Esophagus (tissue), 2 donors: ENCODE measurements at regions not wholly inside any gene's neighbourhood (a gene's known extent, or its start where the extent isn't known, plus 50 kb on each side); places are given as distances from the start of the nearest gene placed in this dataset.

Experiments used
- H3K27ac ChIP-seq, 2 donors: one replicate each; pipeline ENCODE4 v1.5.1; 2013; ENCODE audit warnings: low read depth in 2 of 2, mild to moderate bottlenecking in 2 of 2, inconsistent platforms in 1 of 2, low read length in 1 of 2, moderate library complexity in 1 of 2
- H3K27me3 ChIP-seq, 2 donors: one replicate each; pipeline ENCODE4 v1.6.1; 2013; ENCODE audit warnings: low read length in 2 of 2, control low read depth in 1 of 2, mild to moderate bottlenecking in 1 of 2; ENCODE audit not compliant: insufficient read depth in 2 of 2, control insufficient read depth in 1 of 2
- H3K36me3 ChIP-seq, 2 donors: one replicate each; pipeline ENCODE4 v1.6.1; 2013; ENCODE audit warnings: low read length in 1 of 2; ENCODE audit not compliant: control insufficient read depth in 2 of 2, insufficient read depth in 2 of 2
- H3K4me1 ChIP-seq, 2 donors: one replicate each; pipeline ENCODE4 v1.6.1; 2013; ENCODE audit warnings: low read length in 1 of 2; ENCODE audit not compliant: control insufficient read depth in 2 of 2, insufficient read depth in 2 of 2
- H3K4me3 ChIP-seq, 2 donors: one replicate each; pipeline ENCODE4 v1.5.1; 2013; ENCODE audit warnings: low read length in 2 of 2, mild to moderate bottlenecking in 2 of 2, low read depth in 1 of 2, moderate library complexity in 1 of 2
- H3K9me3 ChIP-seq, 2 donors: one replicate each; pipeline ENCODE4 v1.6.1; 2013; ENCODE audit warnings: mild to moderate bottlenecking in 2 of 2, low read depth in 1 of 2, low read length in 1 of 2, moderate library complexity in 1 of 2; ENCODE audit not compliant: control insufficient read depth in 2 of 2, insufficient read depth in 1 of 2
- WGBS, 2 donors: extraction: QIAGEN DNeasy Blood & Tissue Kit; methylation state at CpG; one replicate each; pipeline ENCODE4 v1.1.7; 2013; 5-methylcytosine and 5-hydroxymethylcytosine counted together
- donor health status: healthy with polysubstance abuse.
- donor health status: Bipolar disorder and iron deficiency.

DNA sequence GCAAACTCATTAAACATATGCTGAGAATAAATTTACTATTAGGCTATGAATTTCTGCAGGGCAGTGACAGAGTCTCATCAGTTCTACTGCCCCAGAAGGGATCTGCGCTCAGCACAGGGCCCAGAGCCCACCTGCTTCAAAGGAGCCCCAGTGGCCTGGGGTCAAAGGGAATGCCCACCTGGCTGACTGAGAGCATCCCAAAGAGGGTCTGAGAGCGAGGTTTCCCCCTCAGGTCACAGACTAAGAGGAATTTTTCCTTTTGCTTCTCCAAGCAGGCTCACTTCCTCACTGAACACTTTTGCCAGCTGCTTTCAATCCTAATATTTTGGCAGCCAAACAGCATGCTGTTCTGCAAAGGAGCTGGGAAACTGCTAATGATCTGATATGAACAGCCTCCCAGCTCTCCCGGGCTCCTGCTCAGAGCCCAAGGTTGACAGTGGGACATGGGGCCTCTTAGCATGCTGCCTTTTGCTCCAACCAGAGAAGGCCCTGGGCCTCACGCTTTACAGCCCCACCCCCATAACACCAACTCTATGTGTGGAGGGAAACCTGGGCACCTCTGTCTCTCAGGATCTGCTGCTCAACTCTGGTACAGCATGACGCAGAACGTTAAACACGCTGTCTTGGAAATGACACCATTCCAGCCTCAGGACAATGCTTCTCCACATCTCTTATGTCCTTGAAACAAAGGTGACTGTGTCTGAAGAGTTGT is 70.7 kb upstream of the SYT6 start:
- no peak overlapping the region for H3K4me3 ChIP-seq
- H3K27ac ChIP-seq = no peak overlapping the region
- H3K9me3 ChIP-seq = no peaks in the 10 kb centered on the region
- no peaks in the 10 kb centered on the region for H3K4me1 ChIP-seq
- H3K36me3 ChIP-seq = no peaks in the 10 kb centered on the region
- 69 to 71% methylated on average over 7 of the region's 7 CpGs for WGBS, 2 donors
- H3K27me3 ChIP-seq = no peaks in the 10 kb centered on the region

DNA sequence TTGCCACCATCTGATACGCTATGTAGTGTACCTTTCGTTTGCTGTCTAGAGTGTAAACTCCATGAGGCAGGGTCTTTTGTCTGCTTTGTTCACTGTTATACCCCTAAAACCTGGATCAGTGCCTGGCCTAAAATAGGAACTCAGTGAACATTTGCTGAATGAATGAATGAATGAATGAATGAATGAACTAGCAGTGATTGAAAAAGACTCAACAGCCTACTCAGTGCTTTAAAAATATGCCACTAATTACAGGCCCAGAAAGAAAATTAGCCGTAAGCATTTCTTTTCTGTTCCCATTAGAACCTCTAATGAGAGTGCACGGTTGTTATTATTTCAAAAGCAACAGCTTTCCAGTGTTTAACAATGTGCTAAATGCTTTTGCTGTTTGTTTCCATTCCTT is 69.3 kb upstream of the SYT6 start:
- WGBS, 2 donors = 80 to 88% methylated on average over 4 of the region's 4 CpGs
- H3K9me3 ChIP-seq = no peaks in the 10 kb centered on the region

DNA sequence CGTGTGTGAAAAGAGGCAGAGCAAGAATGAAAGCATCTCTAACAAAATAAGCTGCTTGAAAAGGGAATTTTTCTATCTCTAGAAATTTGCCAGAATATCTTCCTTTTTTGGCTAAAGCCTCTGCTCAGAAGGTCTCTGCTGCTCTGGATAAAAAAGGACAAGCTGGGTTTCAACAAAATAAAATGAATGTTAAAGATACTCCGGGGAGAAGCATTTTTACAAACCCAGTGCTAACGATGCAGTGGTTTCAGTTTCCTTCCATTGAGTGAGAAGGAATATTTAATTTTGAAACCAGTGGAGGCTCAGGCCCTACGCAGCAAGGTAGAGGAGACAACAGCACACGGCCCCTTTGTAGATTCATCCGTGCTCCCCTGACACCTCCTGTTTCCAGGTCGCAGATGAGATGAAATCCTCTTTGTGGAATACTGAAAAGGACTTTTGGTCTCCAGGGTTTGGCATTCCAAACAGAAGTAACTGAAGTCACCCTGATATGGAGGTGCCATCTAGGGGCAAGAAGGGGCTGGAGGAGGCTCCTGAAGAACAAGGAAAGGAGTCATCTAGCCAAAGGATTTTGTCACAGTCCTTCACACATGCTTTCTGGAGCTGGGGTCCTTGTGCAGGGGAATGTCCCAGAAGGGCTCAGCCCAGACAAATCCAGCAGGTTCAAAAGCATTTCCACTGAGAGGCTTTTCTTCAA is 65.7 kb upstream of the SYT6 start:
- Histone ChIP-seq H3K9me3 (no peaks in the 10 kb centered on the region), H3K27ac (no peak overlapping the region), H3K36me3 (no peaks in the 10 kb centered on the region), H3K4me1 (peaks cover 0 to 3% of the 10 kb centered on the region in 2 donors), H3K27me3 (no peaks in the 10 kb centered on the region), H3K4me3 (no peak overlapping the region)
- 42 to 53% methylated on average over 7 of the region's 7 CpGs for WGBS, 2 donors

More for the DNA sequence above, 69.3 kb upstream of the SYT6 start:
- H3K36me3 ChIP-seq = no peaks in the 10 kb centered on the region
- H3K27me3 ChIP-seq = no peaks in the 10 kb centered on the region
- H3K4me3 ChIP-seq = no peak overlapping the region
- H3K4me1 ChIP-seq = peaks cover 0 to 3% of the 10 kb centered on the region in 2 donors
- H3K27ac ChIP-seq = no peak overlapping the region

DNA sequence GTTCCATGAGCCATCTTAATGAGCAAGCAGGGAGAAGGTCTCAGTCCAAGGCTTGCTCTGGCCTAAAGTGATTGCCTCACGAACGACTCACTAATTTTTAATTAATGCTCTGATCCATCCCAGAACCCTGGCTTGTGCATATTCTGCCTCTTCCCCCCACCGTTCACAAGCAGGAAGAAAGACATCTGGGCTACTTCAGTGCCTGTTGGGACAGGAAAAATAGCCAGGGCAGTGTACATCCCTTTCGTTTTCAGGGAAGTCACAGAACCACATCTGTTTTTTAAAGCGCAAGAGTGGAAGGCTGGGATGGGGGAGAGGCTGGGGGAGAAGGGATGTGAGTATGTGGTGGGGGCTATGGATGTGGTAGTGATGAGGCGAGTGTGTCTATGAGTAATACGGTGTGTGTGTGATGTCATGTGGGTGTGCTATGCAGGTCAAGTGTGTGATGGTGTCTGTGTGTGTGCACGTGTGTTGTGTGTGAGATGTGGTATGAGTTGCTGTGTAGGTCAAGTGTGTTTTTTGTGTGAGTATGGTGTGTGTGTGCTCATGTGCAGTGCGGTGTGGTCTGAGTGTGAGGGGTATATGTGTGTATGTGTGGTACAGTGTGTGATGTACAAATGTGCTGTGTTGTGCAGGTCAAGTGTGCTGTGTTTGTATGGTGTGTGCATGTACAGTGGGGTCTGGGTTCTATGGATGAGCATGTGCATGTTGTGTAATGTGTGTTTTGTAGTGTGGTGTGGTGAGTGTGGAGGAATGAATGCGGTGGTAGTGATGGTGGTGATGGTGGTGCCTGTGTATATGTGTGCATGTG is 64.9 kb upstream of the SYT6 start:
- 69 to 73% methylated on average over 10 of the region's 10 CpGs for WGBS, 2 donors
- no peak overlapping the region for H3K27ac ChIP-seq

DNA sequence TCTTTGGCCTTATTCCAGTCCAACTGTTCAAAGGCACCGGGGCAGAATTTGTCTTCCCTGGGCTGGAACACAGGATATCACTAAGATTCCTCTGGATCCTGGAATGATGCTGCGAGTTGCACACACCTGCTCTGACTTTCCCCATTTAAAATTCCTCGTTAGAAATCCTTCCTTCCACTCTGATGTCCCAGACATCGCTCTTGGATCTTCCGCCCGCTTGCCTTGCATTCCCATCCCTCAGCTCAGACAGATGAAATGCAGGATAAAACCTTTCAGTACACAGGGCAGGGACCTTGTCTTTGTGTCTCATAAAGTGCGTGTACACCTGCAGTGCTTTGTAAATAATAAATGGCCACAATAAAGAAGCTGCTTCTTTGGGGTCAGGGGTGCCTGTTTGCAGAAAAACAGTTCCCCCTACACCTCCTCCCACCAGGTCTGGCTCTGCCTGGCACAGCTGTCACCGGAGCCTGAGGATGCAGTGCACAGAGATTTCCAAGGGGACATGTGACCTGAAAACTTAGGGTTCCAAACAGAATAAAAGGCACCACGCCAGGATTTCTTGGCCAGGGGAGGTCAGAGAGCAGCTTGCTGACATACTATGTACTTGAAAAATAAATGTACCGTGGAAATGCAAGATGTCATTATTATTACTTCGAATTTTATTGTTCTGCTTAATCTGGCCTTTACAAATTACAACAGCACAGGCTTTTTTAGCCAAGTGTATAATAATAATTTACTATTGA is 62.9 kb upstream of the SYT6 start:
- Histone ChIP-seq H3K9me3 (no peaks in the 10 kb centered on the region), H3K36me3 (no peaks in the 10 kb centered on the region), H3K27me3 (no peaks in the 10 kb centered on the region), H3K4me3 (no peak overlapping the region), H3K4me1 (peaks cover 0 to 3% of the 10 kb centered on the region in 2 donors), H3K27ac (no peak overlapping the region)
- WGBS, 2 donors = 60 to 67% methylated on average over 11 of the region's 11 CpGs

More for the DNA sequence above, 64.9 kb upstream of the SYT6 start:
- Histone ChIP-seq H3K36me3 (no peaks in the 10 kb centered on the region), H3K27me3 (no peaks in the 10 kb centered on the region), H3K4me1 (peaks cover 0 to 3% of the 10 kb centered on the region in 2 donors), H3K9me3 (no peaks in the 10 kb centered on the region), H3K4me3 (no peak overlapping the region)

DNA sequence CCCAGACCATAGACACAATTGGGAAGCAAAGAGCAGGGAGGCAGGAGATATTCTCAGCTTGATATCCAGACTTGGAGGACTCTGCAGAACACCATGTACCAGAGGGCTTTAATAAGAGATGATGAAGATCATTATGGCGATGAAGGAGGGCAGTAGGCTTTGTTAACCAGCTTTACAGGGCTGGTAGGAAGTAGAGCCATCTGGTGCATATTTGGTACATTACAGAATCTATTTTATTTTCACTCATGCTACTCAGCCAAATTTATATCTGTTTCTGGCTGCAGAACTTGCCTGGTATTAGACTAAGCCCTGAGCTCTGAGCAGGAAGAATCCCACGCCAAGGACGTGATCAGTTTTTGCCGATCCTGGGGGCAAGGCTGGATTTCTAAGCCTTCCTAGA is 61.8 kb upstream of the SYT6 start:
- WGBS, 2 donors = 50 to 78% methylated on average over 4 of the region's 4 CpGs
- Histone ChIP-seq H3K27ac (no peak overlapping the region), H3K4me3 (no peak overlapping the region), H3K9me3 (no peaks in the 10 kb centered on the region), H3K4me1 (peaks cover 0 to 3% of the 10 kb centered on the region in 2 donors), H3K36me3 (no peaks in the 10 kb centered on the region), H3K27me3 (no peaks in the 10 kb centered on the region)

DNA sequence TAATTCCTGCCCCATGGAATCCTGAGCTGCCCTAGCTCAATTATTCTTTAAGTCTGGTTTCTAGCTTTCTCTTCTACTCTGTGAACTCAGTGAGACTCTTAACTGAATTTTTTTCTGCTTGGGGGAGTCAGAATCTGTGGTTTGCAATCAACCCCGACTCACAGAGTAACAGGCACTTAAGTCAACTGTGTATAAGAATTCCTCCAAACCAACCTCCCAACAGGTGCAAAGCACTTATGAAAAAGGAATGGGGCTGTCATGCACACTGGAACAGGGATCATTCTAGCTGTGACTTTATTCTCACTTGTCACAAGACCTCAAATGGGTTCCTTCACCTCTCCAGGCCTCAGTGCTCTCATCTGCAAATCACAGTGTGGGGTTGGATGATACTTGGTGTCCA is 60.3 kb upstream of the SYT6 start:
- Histone ChIP-seq H3K9me3 (no peaks in the 10 kb centered on the region), H3K27me3 (peaks cover 0 to 2% of the 10 kb centered on the region in 2 donors), H3K4me3 (no peak overlapping the region), H3K36me3 (no peaks in the 10 kb centered on the region), H3K4me1 (peaks cover 0 to 3% of the 10 kb centered on the region in 2 donors), H3K27ac (no peak overlapping the region)
- WGBS, 2 donors = 87 to 100% methylated on average over 1 of the region's 1 CpG

DNA sequence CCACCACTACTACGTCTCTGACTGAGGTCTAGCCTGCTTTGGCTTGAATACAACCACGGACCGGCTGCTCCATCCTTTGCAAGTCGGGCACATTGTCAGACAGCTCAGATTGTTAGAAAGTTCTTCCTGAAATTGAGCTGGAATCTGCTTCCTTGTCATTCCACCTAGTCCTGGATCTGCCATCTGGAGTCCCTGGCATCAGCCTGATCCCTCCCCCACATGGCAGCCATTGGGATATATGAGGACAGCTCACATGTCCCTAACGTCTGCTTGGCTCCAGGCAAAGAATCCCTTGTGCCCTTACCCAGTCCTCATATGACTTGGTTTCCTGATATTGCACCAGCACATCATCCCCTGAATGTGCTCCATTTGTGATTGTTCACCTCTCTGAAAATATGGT is 56.3 kb upstream of the SYT6 start:
- 86 to 87% methylated on average over 5 of the region's 5 CpGs for WGBS, 2 donors
- no peak overlapping the region for H3K27ac ChIP-seq
- H3K9me3 ChIP-seq = no peaks in the 10 kb centered on the region
- no peaks in the 10 kb centered on the region for H3K4me1 ChIP-seq
- no peaks in the 10 kb centered on the region for H3K36me3 ChIP-seq
- no peak overlapping the region for H3K4me3 ChIP-seq
- peaks cover 0 to 2% of the 10 kb centered on the region in 2 donors for H3K27me3 ChIP-seq

DNA sequence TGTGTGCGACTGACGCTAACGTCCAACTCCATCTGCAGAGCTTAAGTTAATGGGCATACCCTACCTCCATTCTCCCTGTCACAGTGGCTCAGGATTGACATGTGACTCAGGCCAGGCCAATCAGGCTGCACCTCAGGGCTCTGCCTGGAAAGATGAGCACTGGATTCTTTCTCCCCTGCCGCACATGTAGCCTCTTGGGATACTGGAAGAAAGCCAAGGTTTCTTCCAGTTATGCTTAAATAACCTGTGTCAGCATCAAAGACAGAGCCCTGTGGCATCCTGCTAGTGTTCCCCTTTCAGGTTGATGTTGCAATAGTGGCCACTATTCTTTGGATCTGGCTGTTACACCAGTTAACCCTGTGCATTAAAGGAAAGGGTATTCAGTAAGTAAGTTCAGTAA is 55.0 kb upstream of the SYT6 start:
- H3K27me3 ChIP-seq = peaks cover 0 to 2% of the 10 kb centered on the region in 2 donors
- WGBS, 2 donors = 68 to 76% methylated on average over 4 of the region's 4 CpGs
- H3K36me3 ChIP-seq = no peaks in the 10 kb centered on the region
- H3K4me3 ChIP-seq = no peak overlapping the region
- H3K9me3 ChIP-seq = no peaks in the 10 kb centered on the region
- no peak overlapping the region for H3K27ac ChIP-seq
- no peaks in the 10 kb centered on the region for H3K4me1 ChIP-seq
